HUES6 (cell line): ENCODE measurements at regions not wholly inside any gene's neighbourhood (a gene's known extent, or its start where the extent isn't known, plus 50 kb on each side); places are given as distances from the start of the nearest gene placed in this dataset.

ENCODE experiments used
- H3K27ac ChIP-seq: 2 replicates; pipeline ENCODE4 v1.7.0; 2013; ENCODE audit warnings: low read depth, mild to moderate bottlenecking, low read length, inconsistent platforms
- H3K27me3 ChIP-seq: 2 replicates; pipeline ENCODE4 v1.6.1; 2013; ENCODE audit warnings: low read length; ENCODE audit not compliant: control insufficient read depth, insufficient read depth
- H3K36me3 ChIP-seq: 2 replicates; pipeline ENCODE4 v1.6.1; 2013; ENCODE audit warnings: low read length; ENCODE audit not compliant: control insufficient read depth, insufficient read depth
- H3K4me1 ChIP-seq: 2 replicates; pipeline ENCODE4 v1.6.1; 2013; ENCODE audit warnings: low read length; ENCODE audit not compliant: control insufficient read depth, insufficient read depth
- H3K4me3 ChIP-seq: 2 replicates; pipeline ENCODE4 v1.5.1; 2013; ENCODE audit warnings: low read depth, low read length
- H3K9ac ChIP-seq: one replicate; pipeline ENCODE4 v1.6.1; 2013; ENCODE audit warnings: mild to moderate bottlenecking, low read length
- H3K9me3 ChIP-seq: 2 replicates; pipeline ENCODE4 v1.6.1; 2013; ENCODE audit warnings: low read depth, low read length; ENCODE audit not compliant: control insufficient read depth, insufficient read depth

GRCh38 chr16:85376292-85377095, 236.6 kb upstream of the GSE1 start:
- no peak overlapping the region for H3K27ac ChIP-seq

GRCh38 chr16:85377388-85378144, 235.6 kb upstream of the GSE1 start:
- H3K27ac ChIP-seq = no peak overlapping the region
- H3K9me3 ChIP-seq = no peaks in the 10 kb centered on the region
- H3K27me3 ChIP-seq = no peaks in the 10 kb centered on the region
- H3K4me1 ChIP-seq = peaks cover 23% of the 10 kb centered on the region; the same call in 1 of the 2 replicates
- H3K4me3 ChIP-seq = no peak overlapping the region
- no peak overlapping the region for H3K9ac ChIP-seq
- no peaks in the 10 kb centered on the region for H3K36me3 ChIP-seq

More at GRCh38 chr16:85376292-85377095, 236.6 kb upstream of the GSE1 start:
- no peak overlapping the region for H3K9ac ChIP-seq
- H3K36me3 ChIP-seq = no peaks in the 10 kb centered on the region
- peaks cover 12% of the 10 kb centered on the region; the same call in 1 of the 2 replicates for H3K4me1 ChIP-seq
- no peaks in the 10 kb centered on the region for H3K9me3 ChIP-seq
- H3K4me3 ChIP-seq = no peak overlapping the region
- H3K27me3 ChIP-seq = no peaks in the 10 kb centered on the region

GRCh38 chr16:85378145-85379040, 234.7 kb upstream of the GSE1 start:
- H3K36me3 ChIP-seq = no peaks in the 10 kb centered on the region
- no peak overlapping the region for H3K27ac ChIP-seq
- H3K27me3 ChIP-seq = no peaks in the 10 kb centered on the region
- H3K4me3 ChIP-seq = no peak overlapping the region
- H3K4me1 ChIP-seq = peaks cover 23% of the 10 kb centered on the region; the same call in 1 of the 2 replicates
- no peak overlapping the region for H3K9ac ChIP-seq
- no peaks in the 10 kb centered on the region for H3K9me3 ChIP-seq

GRCh38 chr16:85379041-85380001, 233.8 kb upstream of the GSE1 start:
- Histone ChIP-seq H3K4me1 (peaks cover 24% of the 10 kb centered on the region; the same call in 1 of the 2 replicates), H3K27me3 (no peaks in the 10 kb centered on the region), H3K9me3 (no peaks in the 10 kb centered on the region), H3K9ac (no peak overlapping the region), H3K36me3 (no peaks in the 10 kb centered on the region), H3K4me3 (no peak overlapping the region), H3K27ac (no peak overlapping the region)

GRCh38 chr16:85380002-85380395, 233.1 kb upstream of the GSE1 start:
- Histone ChIP-seq H3K9me3 (no peaks in the 10 kb centered on the region), H3K36me3 (no peaks in the 10 kb centered on the region), H3K4me3 (no peak overlapping the region), H3K4me1 (peaks cover 30% of the 10 kb centered on the region; the same call in 1 of the 2 replicates), H3K9ac (no peak overlapping the region), H3K27ac (no peak overlapping the region), H3K27me3 (no peaks in the 10 kb centered on the region)

- H3K9ac ChIP-seq = no peak overlapping the region
- no peaks in the 10 kb centered on the region for H3K27me3 ChIP-seq
- H3K4me3 ChIP-seq = no peak overlapping the region
- no peaks in the 10 kb centered on the region for H3K9me3 ChIP-seq
- peaks cover 34% of the 10 kb centered on the region; the same call in 1 of the 2 replicates for H3K4me1 ChIP-seq
- no peaks in the 10 kb centered on the region for H3K36me3 ChIP-seq
- no peak overlapping the region for H3K27ac ChIP-seq
These were observed 232.0 kb upstream of the GSE1 start for GRCh38 chr16:85380905-85381737.

GRCh38 chr16:85381738-85382592, 231.2 kb upstream of the GSE1 start:
- H3K27ac ChIP-seq = no peak overlapping the region
- H3K27me3 ChIP-seq = no peaks in the 10 kb centered on the region
- H3K9me3 ChIP-seq = no peaks in the 10 kb centered on the region
- H3K4me1 ChIP-seq = peaks cover 34% of the 10 kb centered on the region; the same call in 1 of the 2 replicates
- H3K36me3 ChIP-seq = no peaks in the 10 kb centered on the region
- no peak overlapping the region for H3K9ac ChIP-seq
- no peak overlapping the region for H3K4me3 ChIP-seq

GRCh38 chr16:85382717-85383118, 230.4 kb upstream of the GSE1 start:
- H3K36me3 ChIP-seq = no peaks in the 10 kb centered on the region
- H3K4me1 ChIP-seq = peaks cover 29% of the 10 kb centered on the region; the same call in 1 of the 2 replicates
- H3K9ac ChIP-seq = no peak overlapping the region
- H3K9me3 ChIP-seq = no peaks in the 10 kb centered on the region
- H3K4me3 ChIP-seq = no peak overlapping the region
- H3K27ac ChIP-seq = no peak overlapping the region
- no peaks in the 10 kb centered on the region for H3K27me3 ChIP-seq
